NK-92 treated with Interleukin-12 subunit alpha and Interleukin-12 subunit beta, amount 100 ng/mL, for 24 hours (cell line): ENCODE measurements at regions not wholly inside any gene's neighbourhood (a gene's known extent, or its start where the extent isn't known, plus 50 kb on each side); places are given as distances from the start of the nearest gene placed in this dataset.
"Not testable (repeated sequence)": the region's sequence is repeated elsewhere in the genome, so short reads cannot be mapped to it uniquely, and the experiment has no call there.

ENCODE experiments used
- DNase-seq: peaks from one replicate; lab custom pipeline; 2025; lab: John Stamatoyannopoulos, UW

DNA sequence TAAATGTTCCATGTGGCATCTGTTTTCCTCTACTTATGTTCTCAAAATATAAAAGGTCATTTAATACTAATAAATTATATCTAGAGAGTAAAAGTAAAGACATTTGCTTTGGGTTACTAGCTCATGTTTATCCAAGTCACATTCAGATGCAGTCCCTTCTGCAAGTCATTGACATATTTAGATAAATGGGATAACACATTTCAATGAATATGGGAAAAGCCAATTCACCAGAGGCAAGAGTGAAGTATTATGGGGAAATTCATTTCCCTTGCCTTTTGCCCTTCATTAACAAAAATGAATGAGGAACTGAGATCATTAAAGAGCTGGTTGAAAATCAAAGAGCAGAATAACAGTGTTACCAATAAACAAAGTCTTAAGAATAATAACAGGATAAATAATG lies 306.2 kb upstream of the FSTL5 start:
- DNase-seq = no peak

GRCh38 chr4:162465356-162465755 lies 301.6 kb upstream of the FSTL5 start:
- not testable (repeated sequence) for DNase-seq

GRCh38 chr4:162461952-162462351 lies 298.2 kb upstream of the FSTL5 start:
- DNase-seq = no peak

GRCh38 chr4:162458051-162458450 lies 294.3 kb upstream of the FSTL5 start:
- no peak for DNase-seq

GRCh38 chr4:162457071-162457865 lies 293.5 kb upstream of the FSTL5 start:
- no peak for DNase-seq

DNA sequence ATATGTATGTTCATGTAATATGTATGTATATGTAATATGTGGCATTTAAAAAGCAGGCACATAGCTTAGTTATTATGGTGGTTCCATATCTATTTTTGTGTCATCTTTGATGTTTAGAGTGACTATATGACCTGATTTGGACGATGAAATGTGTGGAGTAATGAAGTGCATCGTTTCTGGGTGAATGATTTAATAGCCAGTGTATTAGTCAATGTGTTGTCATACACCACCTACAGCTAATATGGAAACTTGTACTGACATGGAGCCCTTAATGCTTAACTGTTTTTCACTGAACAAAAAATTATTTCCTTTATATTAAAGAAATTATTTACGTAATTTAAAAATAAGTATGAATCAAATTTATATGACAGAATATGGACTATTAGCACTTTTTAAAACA lies 292.3 kb upstream of the FSTL5 start:
- DNase-seq = no peak

GRCh38 chr4:162450531-162451035 lies 286.8 kb upstream of the FSTL5 start:
- DNase-seq = no peak

DNA sequence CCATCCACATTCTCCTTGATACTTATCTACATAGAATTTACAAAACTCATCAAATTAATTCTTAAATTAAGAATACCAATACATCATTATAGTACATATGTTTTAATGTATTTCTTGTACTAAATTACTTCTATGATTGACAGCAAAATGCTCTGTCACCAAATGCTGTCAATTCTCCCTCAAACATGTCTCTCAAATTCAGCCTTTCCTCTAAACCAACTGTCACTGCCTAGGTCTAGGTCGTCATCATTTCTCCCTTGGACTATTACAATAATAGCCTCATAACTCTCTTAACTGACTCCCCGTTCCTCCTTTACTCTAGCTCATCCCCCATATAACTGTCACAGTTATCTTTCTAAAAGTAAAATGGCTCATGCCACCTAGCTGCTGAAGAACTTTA lies 279.7 kb upstream of the FSTL5 start:
- DNase-seq = no peak

DNA sequence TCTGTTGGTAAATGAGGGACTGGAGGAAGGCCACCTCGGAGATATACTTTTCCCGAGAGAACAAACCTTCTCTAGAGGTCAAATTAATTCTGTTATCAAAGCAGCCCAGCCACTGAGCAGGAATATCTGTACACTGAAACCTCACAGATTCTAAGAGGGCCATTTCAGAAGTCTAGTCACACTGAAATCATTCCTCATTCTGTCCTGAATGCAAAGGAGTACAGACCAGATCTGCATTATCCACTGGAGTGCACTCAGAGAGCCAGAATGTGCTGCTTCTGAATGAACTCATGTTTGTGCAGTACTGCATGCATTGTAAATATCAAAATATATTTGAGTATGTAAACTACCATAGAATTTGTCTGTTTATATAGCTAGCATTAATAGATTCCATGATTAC lies 278.3 kb upstream of the FSTL5 start:
- no peak for DNase-seq

GRCh38 chr4:162422312-162422711 lies 258.5 kb upstream of the FSTL5 start:
- no peak for DNase-seq

- no peak for DNase-seq
Measured at GRCh38 chr4:162410854-162411253, 247.1 kb upstream of the FSTL5 start.

DNA sequence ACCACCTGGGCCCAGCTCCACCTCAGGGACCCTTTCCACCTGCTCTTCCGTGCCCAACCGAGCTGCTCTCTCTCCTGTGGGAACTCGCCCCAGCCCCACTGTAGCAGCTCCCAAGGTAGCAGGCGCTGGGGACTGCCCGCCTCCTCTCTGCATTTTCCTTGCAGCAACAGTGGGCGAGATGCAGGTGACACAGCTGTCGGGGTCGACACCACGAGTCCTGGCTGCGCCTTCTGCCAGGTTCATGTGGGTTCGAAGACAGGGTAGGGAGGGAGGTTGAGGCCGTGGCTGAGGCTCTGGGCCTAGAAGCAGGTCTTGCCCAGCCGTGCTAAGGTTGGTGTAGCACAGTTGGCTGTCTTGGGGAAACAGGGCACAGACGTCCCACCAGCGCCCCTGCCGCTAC lies 245.2 kb upstream of the FSTL5 start:
- no peak for DNase-seq

GRCh38 chr4:162408309-162408708 lies 244.5 kb upstream of the FSTL5 start:
- DNase-seq = no peak

- DNase-seq = no peak
Measured at GRCh38 chr4:162406637-162407365, 243.0 kb upstream of the FSTL5 start.

- no peak for DNase-seq
Measured at GRCh38 chr4:162403932-162404331, 240.1 kb upstream of the FSTL5 start.

- DNase-seq = no peak
Measured at GRCh38 chr4:162403419-162403818, 239.6 kb upstream of the FSTL5 start.

DNA sequence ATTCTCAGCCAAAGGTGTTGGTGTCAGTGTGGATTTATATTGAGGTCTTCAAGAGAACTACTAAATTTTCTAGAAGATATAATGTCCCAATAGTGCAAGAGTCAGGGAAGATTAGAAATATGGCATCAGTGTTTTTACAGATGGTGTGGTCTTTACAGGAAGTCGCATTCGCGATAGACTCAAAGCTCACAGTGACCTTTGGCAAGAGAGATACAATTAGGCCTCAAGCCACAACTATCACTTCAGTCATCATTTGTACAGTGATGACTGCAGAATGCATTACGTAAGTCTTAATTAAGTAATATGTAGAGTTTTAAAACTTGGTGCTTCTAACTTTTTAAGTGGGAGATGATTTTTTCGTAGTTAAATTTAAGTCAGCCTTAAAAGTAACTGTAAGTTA lies 237.2 kb upstream of the FSTL5 start:
- DNase-seq = no peak

DNA sequence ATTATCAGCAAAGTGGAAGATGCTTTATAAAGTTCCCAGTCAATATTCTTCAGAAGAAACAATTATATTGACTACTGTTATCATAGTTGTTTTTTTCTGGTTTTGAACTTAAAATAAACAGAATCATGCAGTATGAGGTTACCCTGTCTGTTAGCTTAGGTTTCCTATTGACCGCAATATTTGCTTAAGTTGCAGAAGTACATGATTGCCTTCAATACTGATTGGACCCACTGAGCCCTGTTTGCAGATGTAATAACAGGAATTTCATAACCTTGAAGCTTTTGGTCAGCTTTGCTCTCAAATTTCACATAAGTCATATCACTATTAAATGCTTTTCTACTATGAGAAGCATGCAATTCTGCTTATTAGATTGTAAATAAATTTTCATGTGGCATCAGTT lies 229.1 kb upstream of the FSTL5 start:
- no peak for DNase-seq

- no peak for DNase-seq
Measured at GRCh38 chr4:162366146-162366545, 202.3 kb upstream of the FSTL5 start.

DNA sequence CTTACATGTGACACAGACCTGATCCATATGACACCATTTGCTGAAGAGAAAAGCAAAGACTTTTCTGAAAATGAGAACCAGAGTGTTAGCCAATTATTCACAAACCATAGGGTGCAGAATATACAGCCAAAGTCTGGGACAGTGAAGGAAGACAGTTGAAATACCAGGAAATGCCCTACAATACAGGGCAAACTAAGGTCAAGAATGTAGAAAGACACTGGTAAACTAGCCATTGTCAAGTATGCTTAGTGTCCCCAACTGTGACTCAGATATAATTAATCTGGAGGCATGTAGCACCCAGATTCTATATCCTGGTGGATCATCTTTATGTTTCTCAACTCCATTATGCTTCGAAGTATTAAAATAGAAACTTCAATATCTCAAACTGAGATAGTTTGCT lies 200.9 kb upstream of the FSTL5 start:
- no peak for DNase-seq

DNA sequence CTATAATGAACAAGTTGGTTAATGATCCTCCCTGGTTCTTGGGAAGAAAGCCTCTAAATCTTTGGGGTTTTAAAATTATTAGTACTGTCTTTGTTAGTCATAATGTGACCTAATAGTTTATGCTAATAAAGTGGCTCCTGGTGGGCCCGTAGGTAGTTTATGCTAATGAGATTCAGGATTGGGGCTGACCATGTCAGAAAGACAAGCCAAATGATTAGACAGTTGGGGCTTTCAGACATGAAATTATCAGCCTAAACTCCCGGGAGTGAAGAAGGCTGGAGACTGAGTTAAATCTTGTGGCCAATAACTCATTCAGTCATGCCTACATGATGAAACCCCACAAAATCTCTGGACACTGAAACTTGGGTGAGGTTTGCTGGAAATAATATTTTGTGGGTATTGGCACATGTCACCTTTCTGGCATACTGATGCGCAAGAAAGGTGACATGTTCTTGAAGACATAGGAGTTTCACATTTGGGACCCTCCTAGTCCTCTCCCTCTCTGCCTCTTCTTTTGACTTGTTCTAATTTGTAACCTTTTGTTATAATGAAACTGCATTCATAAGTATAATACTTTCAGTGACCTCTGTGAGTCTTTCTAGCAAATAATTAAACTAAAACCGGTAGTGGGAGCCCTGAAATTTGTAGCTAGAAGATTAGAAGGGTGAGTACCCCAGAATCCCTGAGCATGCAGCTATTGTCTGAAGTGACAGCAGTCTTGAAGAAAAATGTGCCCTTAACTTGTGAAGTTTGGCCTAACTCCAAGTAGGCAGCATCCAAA lies 196.8 kb upstream of the FSTL5 start:
- DNase-seq = no peak

GRCh38 chr4:162356181-162356580 lies 192.4 kb upstream of the FSTL5 start:
- DNase-seq = no peak
